ENCODE measurements at regions not wholly inside any gene's neighbourhood (a gene's known extent, or its start where the extent isn't known, plus 50 kb on each side); places are given as distances from the start of the nearest gene placed in this dataset.

DNA sequence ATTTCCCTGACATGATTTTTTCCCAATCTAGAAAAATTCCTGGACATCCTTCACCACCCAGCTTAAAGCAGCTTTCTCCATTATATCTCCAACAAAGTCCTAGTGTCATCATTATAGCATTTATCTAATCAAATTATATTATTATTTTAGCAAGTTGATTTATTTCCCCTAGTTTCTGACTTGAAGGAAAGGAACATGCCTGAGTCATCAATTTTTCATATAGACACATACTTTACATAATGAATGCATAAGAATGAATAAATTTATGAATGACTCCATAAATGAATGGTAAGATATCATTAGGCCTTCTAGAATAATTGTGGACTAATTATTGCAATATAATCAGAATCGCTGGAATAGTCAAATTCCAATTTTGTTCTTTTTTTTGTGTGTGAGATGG is 79.4 kb upstream of the COL11A1 start:
- TF ChIP-seq, protein P1, sequence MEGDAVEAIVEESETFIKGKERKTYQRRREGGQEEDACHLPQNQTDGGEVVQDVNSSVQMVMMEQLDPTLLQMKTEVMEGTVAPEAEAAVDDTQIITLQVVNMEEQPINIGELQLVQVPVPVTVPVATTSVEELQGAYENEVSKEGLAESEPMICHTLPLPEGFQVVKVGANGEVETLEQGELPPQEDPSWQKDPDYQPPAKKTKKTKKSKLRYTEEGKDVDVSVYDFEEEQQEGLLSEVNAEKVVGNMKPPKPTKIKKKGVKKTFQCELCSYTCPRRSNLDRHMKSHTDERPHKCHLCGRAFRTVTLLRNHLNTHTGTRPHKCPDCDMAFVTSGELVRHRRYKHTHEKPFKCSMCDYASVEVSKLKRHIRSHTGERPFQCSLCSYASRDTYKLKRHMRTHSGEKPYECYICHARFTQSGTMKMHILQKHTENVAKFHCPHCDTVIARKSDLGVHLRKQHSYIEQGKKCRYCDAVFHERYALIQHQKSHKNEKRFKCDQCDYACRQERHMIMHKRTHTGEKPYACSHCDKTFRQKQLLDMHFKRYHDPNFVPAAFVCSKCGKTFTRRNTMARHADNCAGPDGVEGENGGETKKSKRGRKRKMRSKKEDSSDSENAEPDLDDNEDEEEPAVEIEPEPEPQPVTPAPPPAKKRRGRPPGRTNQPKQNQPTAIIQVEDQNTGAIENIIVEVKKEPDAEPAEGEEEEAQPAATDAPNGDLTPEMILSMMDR (IDR thresholded peaks at IDR 0.05), result no peak
- TF ChIP-seq EP300 (IDR thresholded peaks at IDR 0.05), result no peak

Measured in tibial nerve (tissue), 4 donors.